B cell (primary cell): ENCODE measurements at regions not wholly inside any gene's neighbourhood (a gene's known extent, or its start where the extent isn't known, plus 50 kb on each side); places are given as distances from the start of the nearest gene placed in this dataset.

ENCODE experiments used
- ATAC-seq: fragments of 200-7000 bp; cut with Tn5 transposase; one replicate; pipeline ENCODE4 v1.10.0; 2021; ENCODE audit warnings: low read depth, mild to moderate bottlenecking, moderate number of reproducible peaks, moderate library complexity
- CTCF ChIA-PET: fragments of 350-600 bp; sonication (Branson Sonifier 250); formaldehyde crosslinking; loops from one replicate; lab custom pipeline; 2021; ENCODE audit warnings: antibody characterized with exemption, inconsistent platforms; lab: Charles Lee
- POLR2A ChIA-PET: fragments of 350-600 bp; sonication (Branson Sonifier 250); formaldehyde crosslinking; loops from one replicate; lab custom pipeline; 2021; ENCODE audit warnings: antibody characterized with exemption; lab: Charles Lee
- DNase-seq: peaks from one replicate; pipeline ENCODE4 v3.0.0; 2013
- H2AFZ ChIP-seq: 2 replicates; pipeline ENCODE4 v1.6.1; 2012; ENCODE audit warnings: mild to moderate bottlenecking, low read depth, low read length; ENCODE audit not compliant: insufficient read depth, poor library complexity, severe bottlenecking
- H3K27ac ChIP-seq, 2 donors: 1 replicate in 1 of 2; 2 replicates in 1 of 2; pipeline ENCODE4 v1.5.1; 2012 to 2013; ENCODE audit warnings: low read length in 2 of 2, mild to moderate bottlenecking in 2 of 2, moderate library complexity in 1 of 2
- H3K27me3 ChIP-seq, 4 experiments: fragments of 200-600 bp in 1 of 4; sonication (generic) in 1 of 4; replicated peaks in 1 of 4; 1 replicate in 2 of 4; 2 replicates in 2 of 4; pipeline versions ENCODE4 v1.6.1 to v1.7.0; 2013 to 2016; ENCODE audit warnings: low read length in 3 of 4, mild to moderate bottlenecking in 2 of 4, mixed read lengths in 1 of 4, moderate library complexity in 1 of 4; ENCODE audit not compliant: insufficient read depth in 4 of 4, control insufficient read depth in 3 of 4; ENCODE audit errors: control extremely low read depth in 1 of 4
- H3K36me3 ChIP-seq, 2 experiments: replicated peaks in 1 of 2; 1 replicate in 1 of 2; 2 replicates in 1 of 2; pipeline versions ENCODE4 v1.6.1 to v1.7.1; 2013; ENCODE audit warnings: low read length in 1 of 2; ENCODE audit not compliant: insufficient read depth in 2 of 2, control insufficient read depth in 1 of 2; ENCODE audit errors: control extremely low read depth in 1 of 2, extremely low read depth in 1 of 2
- H3K4me1 ChIP-seq, 2 donors: fragments of 200-600 bp in 1 of 2; sonication (generic) in 1 of 2; 1 replicate in 1 of 2; 2 replicates in 1 of 2; pipeline versions ENCODE4 v1.5.1 to v1.6.1; 2013 to 2017; ENCODE audit warnings: low read length in 2 of 2; ENCODE audit not compliant: control insufficient read depth in 2 of 2, insufficient read depth in 2 of 2
- H3K4me2 ChIP-seq: replicated peaks from 2 replicates; pipeline ENCODE3; 2012; ENCODE audit warnings: mild to moderate bottlenecking, low read depth, low read length; ENCODE audit not compliant: poor library complexity, severe bottlenecking
- H3K4me3 ChIP-seq, 5 experiments: fragments of 200-600 bp in 1 of 5; sonication (generic) in 1 of 5; 1 replicate in 3 of 5; 2 replicates in 2 of 5; pipeline versions ENCODE4 v1.5.1 to v1.7.0; 2011 to 2016; ENCODE audit warnings: low read length in 4 of 5, mild to moderate bottlenecking in 4 of 5, low read depth in 2 of 5, control low read depth in 1 of 5, moderate library complexity in 1 of 5; ENCODE audit not compliant: insufficient read depth in 1 of 5; ENCODE audit errors: control extremely low read depth in 1 of 5, extremely low read depth in 1 of 5
- H3K79me2 ChIP-seq: fragments of 200-600 bp; sonication (generic); one replicate; pipeline ENCODE4 v1.6.0; 2016; ENCODE audit warnings: low read length; ENCODE audit not compliant: control insufficient read depth, insufficient read depth
- H3K9ac ChIP-seq: fragments of 200-600 bp; sonication (generic); 2 replicates; pipeline ENCODE4 v1.6.1; 2017; ENCODE audit warnings: mild to moderate bottlenecking, low read length, moderate library complexity
- H3K9me3 ChIP-seq, 3 donors: one replicate each; pipeline versions ENCODE4 v1.6.1 to v1.7.1; 2013; ENCODE audit warnings: low read length in 2 of 3; ENCODE audit not compliant: control insufficient read depth in 2 of 3, insufficient read depth in 1 of 3; ENCODE audit errors: control extremely low read depth in 1 of 3
- H4K20me1 ChIP-seq: 2 replicates; pipeline ENCODE4 v1.6.0; 2012; ENCODE audit warnings: mild to moderate bottlenecking, low read length; ENCODE audit not compliant: insufficient read depth, control insufficient read depth, poor library complexity, severe bottlenecking
- H3K27ac Mint-ChIP-seq: one replicate; pipeline ENCODE4 v1.8.0; 2021; ENCODE audit warnings: mixed read lengths
- H3K27me3 Mint-ChIP-seq: one replicate; pipeline ENCODE4 v1.8.0; 2021; ENCODE audit warnings: mixed read lengths
- H3K4me1 Mint-ChIP-seq: one replicate; pipeline ENCODE4 v1.8.0; 2021; ENCODE audit warnings: mixed read lengths
- H3K4me3 Mint-ChIP-seq: one replicate; pipeline ENCODE4 v1.8.0; 2021; ENCODE audit warnings: mixed read lengths
- H3K9me3 Mint-ChIP-seq: one replicate; pipeline ENCODE4 v1.8.0; 2022; ENCODE audit warnings: mixed read lengths; ENCODE audit not compliant: insufficient read depth
- EZH2 ChIP-seq: IDR thresholded peaks from 2 replicates; pipeline ENCODE4 v1.6.1; 2012; ENCODE audit warnings: borderline replicate concordance, low read depth, mild to moderate bottlenecking, moderate library complexity, low read length; ENCODE audit not compliant: insufficient read depth, poor library complexity, severe bottlenecking
- WGBS: methylation state at CpG from one replicate; pipeline ENCODE4 v1.1.5; 2013; ENCODE audit warnings: missing lambda C conversion rate; ENCODE audit not compliant: insufficient coverage; 5-methylcytosine and 5-hydroxymethylcytosine counted together
- intact Hi-C: fragments of 100-400 bp; cut with micrococcal nuclease; formaldehyde crosslinking; loops from one replicate; pipeline ENCODE4 v1.10.0; 2022
- TF ChIP-seq, protein P1 (sequence below): fragments of 200-600 bp; IDR thresholded peaks from one replicate; pipeline ENCODE4 v1.8.0; 2022; ENCODE audit warnings: antibody characterized with exemption, mild to moderate bottlenecking

DNA sequence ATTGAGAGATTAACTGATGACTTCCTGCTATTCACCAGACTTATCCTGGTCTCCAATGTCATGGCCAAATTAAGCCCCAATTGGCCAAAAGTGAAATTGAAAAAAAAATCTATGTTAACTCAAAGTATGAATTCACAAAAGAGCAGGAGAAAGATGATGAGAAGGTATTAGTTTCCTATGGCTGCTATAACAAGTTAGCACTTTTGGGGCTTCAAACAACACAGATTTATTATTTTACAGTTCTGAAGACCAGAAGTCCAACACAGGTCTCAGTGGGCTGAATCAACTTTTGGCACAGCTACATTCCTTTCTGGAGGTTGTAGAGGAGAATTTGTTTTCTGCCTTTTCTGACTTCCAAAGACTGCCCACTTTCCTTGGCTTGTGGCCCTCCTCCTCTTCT lies 78.6 kb upstream of the TLE1 start:
- no peak overlapping the region for H3K27ac ChIP-seq
- H3K4me3 Mint-ChIP-seq: no peak overlapping the region
- H3K79me2 ChIP-seq: no peaks in the 10 kb centered on the region
- H3K4me3 ChIP-seq: no peak overlapping the region
- ChIA-PET CTCF (no interaction called here), POLR2A (no interaction called here)
- no peak overlapping the region for H2AFZ ChIP-seq
- ATAC-seq: no peak
- H3K36me3 ChIP-seq: no peaks in the 10 kb centered on the region
- no peaks in the 10 kb centered on the region for H3K4me1 Mint-ChIP-seq
- peaks cover 3% of the 10 kb centered on the region for H3K27me3 Mint-ChIP-seq
- H3K9me3 Mint-ChIP-seq: peaks cover 4% of the 10 kb centered on the region
- intact Hi-C loops: no loop called here
- no peaks in the 10 kb centered on the region for H3K27me3 ChIP-seq
- no peak for DNase-seq
- no peak overlapping the region for H3K27ac Mint-ChIP-seq
- no peak overlapping the region for H3K4me2 ChIP-seq
- no peak overlapping the region for H3K9ac ChIP-seq
- TF ChIP-seq EZH2: no peak
- TF ChIP-seq, protein P1, sequence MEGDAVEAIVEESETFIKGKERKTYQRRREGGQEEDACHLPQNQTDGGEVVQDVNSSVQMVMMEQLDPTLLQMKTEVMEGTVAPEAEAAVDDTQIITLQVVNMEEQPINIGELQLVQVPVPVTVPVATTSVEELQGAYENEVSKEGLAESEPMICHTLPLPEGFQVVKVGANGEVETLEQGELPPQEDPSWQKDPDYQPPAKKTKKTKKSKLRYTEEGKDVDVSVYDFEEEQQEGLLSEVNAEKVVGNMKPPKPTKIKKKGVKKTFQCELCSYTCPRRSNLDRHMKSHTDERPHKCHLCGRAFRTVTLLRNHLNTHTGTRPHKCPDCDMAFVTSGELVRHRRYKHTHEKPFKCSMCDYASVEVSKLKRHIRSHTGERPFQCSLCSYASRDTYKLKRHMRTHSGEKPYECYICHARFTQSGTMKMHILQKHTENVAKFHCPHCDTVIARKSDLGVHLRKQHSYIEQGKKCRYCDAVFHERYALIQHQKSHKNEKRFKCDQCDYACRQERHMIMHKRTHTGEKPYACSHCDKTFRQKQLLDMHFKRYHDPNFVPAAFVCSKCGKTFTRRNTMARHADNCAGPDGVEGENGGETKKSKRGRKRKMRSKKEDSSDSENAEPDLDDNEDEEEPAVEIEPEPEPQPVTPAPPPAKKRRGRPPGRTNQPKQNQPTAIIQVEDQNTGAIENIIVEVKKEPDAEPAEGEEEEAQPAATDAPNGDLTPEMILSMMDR: no peak
- H3K4me1 ChIP-seq: no peaks in the 10 kb centered on the region
- peaks cover 0 to 4% (median 0%) of the 10 kb centered on the region in 3 donors for H3K9me3 ChIP-seq
- H4K20me1 ChIP-seq: no peaks in the 10 kb centered on the region

DNA sequence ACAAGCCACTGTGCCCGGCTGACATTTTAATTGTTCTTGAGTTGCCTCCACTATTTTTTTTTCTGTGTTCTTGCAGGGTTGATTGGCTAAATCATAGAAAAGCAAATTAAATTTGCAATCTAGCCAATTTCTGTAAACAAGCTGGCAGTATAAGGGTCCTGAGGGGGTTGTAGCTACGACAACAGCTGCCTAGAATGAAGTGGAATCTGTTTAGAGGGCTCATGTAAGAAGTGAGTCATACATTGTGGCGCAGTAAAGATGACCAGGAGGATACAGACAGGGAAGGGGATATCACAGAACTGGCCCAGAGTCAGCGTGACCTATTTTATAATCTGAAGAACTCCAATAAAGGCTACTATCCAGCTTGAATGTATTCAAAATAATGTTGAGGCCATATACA lies 82.2 kb upstream of the TLE1 start:
- Mint-ChIP-seq H3K4me1 (no peaks in the 10 kb centered on the region), H3K4me3 (no peak overlapping the region), H3K9me3 (peaks cover 4% of the 10 kb centered on the region), H3K27me3 (peaks cover 3% of the 10 kb centered on the region), H3K27ac (no peak overlapping the region)
- ATAC-seq (no peak), DNase-seq (no peak)
- Histone ChIP-seq H3K36me3 (no peaks in the 10 kb centered on the region), H3K4me1 (no peaks in the 10 kb centered on the region), H3K79me2 (no peaks in the 10 kb centered on the region), H3K4me3 (no peak overlapping the region), H3K27ac (no peak overlapping the region), H3K4me2 (no peak overlapping the region), H3K27me3 (no peaks in the 10 kb centered on the region), H4K20me1 (no peaks in the 10 kb centered on the region), H3K9me3 (peaks cover 0 to 4% (median 0%) of the 10 kb centered on the region in 3 donors), H2AFZ (no peak overlapping the region), H3K9ac (no peak overlapping the region)
- 91% methylated on average over 2 of the region's 4 CpGs for WGBS
- TF ChIP-seq, protein P1: no peak
- TF ChIP-seq EZH2: no peak
- ChIA-PET POLR2A (no interaction called here), CTCF (no interaction called here)
- intact Hi-C loops: no loop called here
